HCT116 (cell line): ENCODE measurements at regions not wholly inside any gene's neighbourhood (a gene's known extent, or its start where the extent isn't known, plus 50 kb on each side); places are given as distances from the start of the nearest gene placed in this dataset.
"Not testable (repeated sequence)": the region's sequence is repeated elsewhere in the genome, so short reads cannot be mapped to it uniquely, and the experiment has no call there.

Experiments used
- ATAC-seq: fragments of 200-7000 bp; cut with Tn5 transposase; 2 replicates; pipeline ENCODE4 v1.9.1; 2020; ENCODE audit warnings: mild to moderate bottlenecking, moderate library complexity
- BruUV-seq: library from RNA; stranded (reverse); fragments of 400-500 nt; replicated peaks from 2 replicates; lab custom pipeline; 2021; lab: Mats Ljungman, UMichigan
- CTCF ChIA-PET: fragments of 300-600 bp; sonication (Branson Sonifier 250); formaldehyde crosslinking; loops from one replicate; lab custom pipeline; 2021; ENCODE audit warnings: antibody characterized with exemption; lab: Charles Lee
- POLR2A ChIA-PET: fragments of 300-600, 350-600 bp; sonication (Branson Sonifier 250); formaldehyde crosslinking; loops from one replicate; lab custom pipeline; 2021; ENCODE audit warnings: antibody characterized with exemption; lab: Charles Lee
- RAD21 ChIA-PET, 2 experiments: fragments of 300-600 bp; sonication (Branson Sonifier 250); formaldehyde crosslinking; loops; one replicate each; lab custom pipeline; 2023; ENCODE audit warnings: low total read pairs in 2 of 2; ENCODE audit not compliant: uncharacterized antibody in 2 of 2, unreplicated experiment in 2 of 2, low non-redundant PET in 1 of 2; lab: Charles Lee
- DNase-seq: peaks from one replicate; pipeline ENCODE4 v3.0.0-alpha.2; 2010; ENCODE audit warnings: low read depth, low spot score
- H2AFZ ChIP-seq: fragments of 200-600 bp; shearing (Covaris generic), sonication (generic); 2 replicates; pipeline ENCODE4 v1.6.1; 2017; ENCODE audit warnings: low read depth, mixed run types, mixed read lengths, antibody characterized with exemption, low read length; ENCODE audit not compliant: poor library complexity, severe bottlenecking
- H3K27ac ChIP-seq: 2 replicates; pipeline ENCODE4 v1.5.1; 2012; ENCODE audit warnings: low read depth, low read length
- H3K27me3 ChIP-seq: fragments of 200-600 bp; sonication (generic); 2 replicates; pipeline ENCODE4 v1.6.1; 2016; ENCODE audit warnings: mixed run types, low read length, mixed read lengths; ENCODE audit not compliant: insufficient read depth
- H3K36me3 ChIP-seq, 2 experiments: fragments of 200-500 bp in 1 of 2; fragments of 200-600 bp in 1 of 2; sonication (Bioruptor generic) in 1 of 2; sonication (generic) in 1 of 2; 2 replicates each; pipeline versions ENCODE4 v1.5.1 to v1.6.1; 2014 to 2016; ENCODE audit warnings: low read length in 2 of 2, inconsistent platforms in 1 of 2, mixed read lengths in 1 of 2, mixed run types in 1 of 2; ENCODE audit not compliant: insufficient read depth in 2 of 2, control insufficient read depth in 1 of 2
- H3K4me1 ChIP-seq, 2 experiments: fragments of 200-600 bp in 1 of 2; sonication (generic) in 1 of 2; 2 replicates each; pipeline versions ENCODE4 v1.5.1 to v1.6.1; 2012 to 2017; ENCODE audit warnings: low read length in 2 of 2, inconsistent platforms in 1 of 2, mild to moderate bottlenecking in 1 of 2, mixed read lengths in 1 of 2, mixed run types in 1 of 2, moderate library complexity in 1 of 2; ENCODE audit not compliant: insufficient read depth in 2 of 2, control insufficient read depth in 1 of 2
- H3K4me2 ChIP-seq: fragments of 200-600 bp; sonication (generic); 2 replicates; pipeline ENCODE4 v1.6.1; 2017; ENCODE audit warnings: mixed run types, low read length, mixed read lengths
- H3K4me3 ChIP-seq, 2 experiments: fragments of 200-600 bp in 1 of 2; sonication (generic) in 1 of 2; replicated peaks in 1 of 2; 2 replicates each; pipeline ENCODE4 v1.5.1; 2011 to 2016; ENCODE audit warnings: low read length in 2 of 2, control low read depth in 1 of 2, low read depth in 1 of 2, mild to moderate bottlenecking in 1 of 2, mixed read lengths in 1 of 2, mixed run types in 1 of 2
- H3K79me2 ChIP-seq: fragments of 200-600 bp; sonication (generic); 2 replicates; pipeline ENCODE4 v1.6.1; 2017; ENCODE audit warnings: mild to moderate bottlenecking, mixed run types, low read length, moderate library complexity, mixed read lengths; ENCODE audit not compliant: insufficient read depth
- H3K9ac ChIP-seq: fragments of 200-600 bp; sonication (generic); 2 replicates; pipeline ENCODE4 v1.6.1; 2016; ENCODE audit warnings: low read length, mixed read lengths
- H3K9me2 ChIP-seq: fragments of 200-600 bp; sonication (generic), shearing (Covaris generic); 2 replicates; pipeline ENCODE4 v1.6.1; 2017; ENCODE audit warnings: mixed run types, mild to moderate bottlenecking, moderate library complexity; ENCODE audit not compliant: insufficient read depth
- H3K9me3 ChIP-seq, 2 experiments: fragments of 200-500 bp in 1 of 2; fragments of 200-600 bp in 1 of 2; sonication (Bioruptor generic) in 1 of 2; sonication (generic) in 1 of 2; 2 replicates each; pipeline ENCODE4 v1.6.1; 2014 to 2017; ENCODE audit warnings: low read length in 2 of 2, mixed read lengths in 2 of 2, inconsistent platforms in 1 of 2, low read depth in 1 of 2, mild to moderate bottlenecking in 1 of 2, mixed run types in 1 of 2, moderate library complexity in 1 of 2; ENCODE audit not compliant: control insufficient read depth in 1 of 2, insufficient read depth in 1 of 2
- H4K20me1 ChIP-seq: fragments of 200-600 bp; sonication (generic), shearing (Covaris generic); 2 replicates; pipeline ENCODE4 v1.6.1; 2017; ENCODE audit warnings: mixed run types, mild to moderate bottlenecking, moderate library complexity; ENCODE audit not compliant: insufficient read depth
- FOSL1 ChIP-seq: IDR thresholded peaks from 2 replicates; pipeline ENCODE4 v1.6.1; 2012; ENCODE audit warnings: low read depth
- TCF7L2 ChIP-seq: IDR thresholded peaks from 2 replicates; pipeline ENCODE4 v1.7.0; 2011; ENCODE audit warnings: borderline replicate concordance, inconsistent platforms; ENCODE audit not compliant: insufficient read depth, insufficient read length; ENCODE audit errors: extremely low read depth
- ZFX ChIP-seq: fragments of 450-650 bp; IDR thresholded peaks from 2 replicates; pipeline ENCODE4 v1.6.1; 2017
- ZNF274 ChIP-seq: fragments of 200-500 bp; sonication (Bioruptor generic); IDR thresholded peaks from 2 replicates; pipeline ENCODE4 v1.6.1; 2014; ENCODE audit warnings: mild to moderate bottlenecking, low read depth, low read length, inconsistent platforms
- intact Hi-C: fragments of 100-400 bp; cut with micrococcal nuclease; formaldehyde crosslinking; loops from 2 replicates; pipeline ENCODE4 v1.10.0; 2022

- no peak overlapping the region for H3K9ac ChIP-seq
- TF ChIP-seq ZNF274 (no peak), FOSL1 (no peak), ZFX (no peak), TCF7L2 (no peak)
- no peak for ATAC-seq
- no peak overlapping the region for H3K4me2 ChIP-seq
- H3K9me2 ChIP-seq, result no peaks in the 10 kb centered on the region
- ChIA-PET CTCF (no interaction called here), POLR2A (no interaction called here), RAD21 (no interaction called here)
- H3K36me3 ChIP-seq, result no peaks in the 10 kb centered on the region
- H3K79me2 ChIP-seq, result no peaks in the 10 kb centered on the region
- H3K27ac ChIP-seq, result no peak overlapping the region
- no peak for DNase-seq
- no peak overlapping the region for H3K4me3 ChIP-seq
- intact Hi-C loops, result no loop called here
- H3K9me3 ChIP-seq, result no peaks in the 10 kb centered on the region
- H4K20me1 ChIP-seq, result no peaks in the 10 kb centered on the region
- H2AFZ ChIP-seq, result no peak overlapping the region
- H3K4me1 ChIP-seq, result no peaks in the 10 kb centered on the region
- BruUV-seq, result no TSS peak
- no peaks in the 10 kb centered on the region for H3K27me3 ChIP-seq
Measured at GRCh38 chr6:81889377-81890053, 137.0 kb upstream of the TENT5A start.

DNA sequence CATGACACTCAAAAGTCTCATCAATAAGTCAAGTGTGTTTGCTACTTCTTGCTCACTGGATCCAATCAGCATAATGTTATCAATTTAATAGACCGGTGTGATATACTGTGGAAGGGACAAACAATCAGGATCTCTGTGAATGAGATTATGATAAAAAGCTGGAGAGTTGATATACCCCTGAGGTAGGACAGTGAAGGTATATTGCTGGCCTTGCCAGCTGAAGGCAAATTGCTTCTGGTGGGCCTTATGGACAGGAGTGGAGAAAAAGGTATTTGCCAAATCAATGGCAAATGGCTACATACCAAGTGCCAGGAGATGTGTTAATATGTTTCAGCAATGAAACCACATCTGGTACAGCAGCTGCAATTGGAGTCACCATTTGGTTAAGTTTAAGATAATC lies 134.4 kb upstream of the TENT5A start:
- H3K27ac ChIP-seq, H2AFZ ChIP-seq, ATAC-seq, RAD21 ChIA-PET, DNase-seq, H3K9me3 ChIP-seq, CTCF ChIA-PET, H3K36me3 ChIP-seq, intact Hi-C loops, H3K27me3 ChIP-seq, H3K9ac ChIP-seq, POLR2A ChIA-PET, H3K9me2 ChIP-seq, H3K4me2 ChIP-seq, H3K79me2 ChIP-seq, BruUV-seq, H4K20me1 ChIP-seq, H3K4me3 ChIP-seq, H3K4me1 ChIP-seq: not testable (repeated sequence)
